ENCODE measurements at regions not wholly inside any gene's neighbourhood (a gene's known extent, or its start where the extent isn't known, plus 50 kb on each side); places are given as distances from the start of the nearest gene placed in this dataset.

DNA sequence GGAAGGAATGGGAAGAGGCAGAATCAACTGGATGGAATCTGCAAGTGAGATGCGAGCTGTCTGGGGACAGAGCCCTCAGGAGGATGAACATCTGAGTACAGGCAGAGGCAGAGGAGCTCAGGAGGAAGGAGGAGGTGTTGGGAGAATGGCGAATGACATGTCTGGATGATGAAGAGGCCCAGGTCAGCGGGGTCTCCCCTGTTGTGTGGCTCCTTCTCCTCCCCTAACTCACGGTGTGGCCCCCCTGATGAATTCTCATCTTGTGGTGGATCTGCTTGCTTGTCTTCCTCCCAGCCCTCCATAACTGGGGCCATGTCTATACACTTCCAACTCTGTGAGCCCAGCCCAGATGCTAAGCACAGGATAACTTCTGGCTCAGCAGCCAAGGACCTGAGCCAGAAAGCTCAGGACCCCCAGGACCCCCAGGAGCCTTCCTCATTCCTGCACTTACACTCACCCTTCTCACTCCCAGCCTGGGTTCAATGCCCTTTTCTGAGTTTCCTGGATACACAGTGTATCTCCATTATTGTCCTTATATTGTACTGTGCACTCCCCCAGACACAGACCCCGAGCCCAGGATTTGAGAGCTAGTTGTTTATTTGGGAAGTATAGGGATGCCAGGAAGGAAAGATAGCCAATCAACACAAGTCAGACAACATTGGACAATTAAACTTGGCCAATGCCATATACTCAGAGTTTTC is 678.6 kb upstream of the HS6ST1 start:
- Histone ChIP-seq H3K27ac (ENCODE audit: low read depth) (no peak overlapping the region), H3K4me3 (ENCODE audit: low read depth, low read length) (no peak overlapping the region), H3K36me3 (ENCODE audit: insufficient read depth) (no peaks in the 10 kb centered on the region), H3K4me1 (ENCODE audit: insufficient read depth) (no peaks in the 10 kb centered on the region)
- 75% methylated on average over 5 of the region's 5 CpGs for WGBS
- DNase-seq (ENCODE audit: extremely low spot score) = no peak

DNA sequence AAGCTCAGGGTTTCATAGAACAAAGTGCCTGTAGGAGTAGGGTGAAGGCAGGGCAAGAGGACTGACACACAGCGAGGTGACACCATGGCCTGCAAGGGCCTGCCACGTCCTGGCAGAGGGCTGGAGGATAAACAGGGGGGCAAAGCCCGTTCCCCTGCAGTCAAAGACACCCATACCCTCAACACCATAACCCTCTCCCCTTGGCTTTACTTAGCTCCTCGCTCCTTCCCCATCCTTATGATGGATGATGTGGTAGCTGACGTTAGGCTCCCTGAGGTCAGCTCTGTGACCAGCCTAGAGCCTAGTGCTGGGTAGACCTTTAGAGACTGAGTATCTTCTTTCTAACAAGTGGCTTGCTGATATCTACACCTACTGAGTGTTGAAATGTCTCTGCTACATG is 683.3 kb upstream of the HS6ST1 start:
- no peak for DNase-seq (ENCODE audit: extremely low spot score)
- Histone ChIP-seq H3K4me1 (ENCODE audit: insufficient read depth) (no peaks in the 10 kb centered on the region), H3K36me3 (ENCODE audit: insufficient read depth) (no peaks in the 10 kb centered on the region), H3K4me3 (ENCODE audit: low read depth, low read length) (no peak overlapping the region), H3K27ac (ENCODE audit: low read depth) (no peak overlapping the region)
- WGBS = 86% methylated on average over 5 of the region's 5 CpGs

DNA sequence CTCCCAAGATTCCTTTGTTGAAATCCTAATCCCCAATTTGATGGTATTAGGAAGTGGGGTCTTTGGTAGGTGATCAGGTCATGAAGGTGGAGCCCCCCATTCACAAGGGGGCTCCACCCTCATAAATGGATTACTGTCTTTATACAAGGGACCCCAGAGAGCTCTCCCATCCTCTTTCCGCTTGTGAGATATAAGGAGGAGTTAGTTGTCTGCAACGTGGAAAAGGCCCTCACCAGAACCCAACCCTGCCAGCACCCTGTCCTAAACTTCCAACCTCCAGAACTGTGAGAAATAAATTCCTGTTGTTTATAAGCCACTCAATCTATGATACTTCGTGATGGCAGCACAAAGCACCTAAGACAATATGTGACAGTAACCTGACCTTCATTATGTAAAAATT is 684.1 kb upstream of the HS6ST1 start:
- Histone ChIP-seq H3K4me1 (ENCODE audit: insufficient read depth) (no peaks in the 10 kb centered on the region), H3K36me3 (ENCODE audit: insufficient read depth) (no peaks in the 10 kb centered on the region), H3K27ac (ENCODE audit: low read depth) (no peak overlapping the region), H3K4me3 (ENCODE audit: low read depth, low read length) (no peak overlapping the region)
- WGBS = 89% methylated on average over 3 of the region's 3 CpGs
- no peak for DNase-seq (ENCODE audit: extremely low spot score)

DNA sequence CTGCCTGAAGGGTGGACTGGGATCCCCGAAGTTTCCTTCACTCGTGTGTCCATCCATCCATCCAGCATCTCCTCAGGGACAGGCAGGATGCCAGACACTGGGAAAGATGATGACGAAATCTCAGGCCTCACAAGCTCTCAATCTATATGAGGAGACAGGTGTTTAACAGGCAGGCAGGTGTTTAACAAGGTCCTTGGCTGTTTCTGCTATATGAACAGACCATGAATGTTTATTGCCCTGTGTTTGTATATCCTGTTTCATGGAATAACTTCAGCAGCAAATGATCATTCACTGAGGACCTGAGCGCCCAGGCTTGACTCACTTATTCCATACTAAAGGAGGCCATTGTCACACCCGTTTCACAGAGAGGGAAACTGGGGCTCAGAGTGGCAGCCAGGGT is 685.8 kb upstream of the HS6ST1 start:
- DNase-seq (ENCODE audit: extremely low spot score) = no peak
- Histone ChIP-seq H3K4me3 (ENCODE audit: low read depth, low read length) (no peak overlapping the region), H3K36me3 (ENCODE audit: insufficient read depth) (no peaks in the 10 kb centered on the region), H3K27ac (ENCODE audit: low read depth) (no peak overlapping the region), H3K4me1 (ENCODE audit: insufficient read depth) (no peaks in the 10 kb centered on the region)
- WGBS = 70% methylated on average over 5 of the region's 5 CpGs

DNA sequence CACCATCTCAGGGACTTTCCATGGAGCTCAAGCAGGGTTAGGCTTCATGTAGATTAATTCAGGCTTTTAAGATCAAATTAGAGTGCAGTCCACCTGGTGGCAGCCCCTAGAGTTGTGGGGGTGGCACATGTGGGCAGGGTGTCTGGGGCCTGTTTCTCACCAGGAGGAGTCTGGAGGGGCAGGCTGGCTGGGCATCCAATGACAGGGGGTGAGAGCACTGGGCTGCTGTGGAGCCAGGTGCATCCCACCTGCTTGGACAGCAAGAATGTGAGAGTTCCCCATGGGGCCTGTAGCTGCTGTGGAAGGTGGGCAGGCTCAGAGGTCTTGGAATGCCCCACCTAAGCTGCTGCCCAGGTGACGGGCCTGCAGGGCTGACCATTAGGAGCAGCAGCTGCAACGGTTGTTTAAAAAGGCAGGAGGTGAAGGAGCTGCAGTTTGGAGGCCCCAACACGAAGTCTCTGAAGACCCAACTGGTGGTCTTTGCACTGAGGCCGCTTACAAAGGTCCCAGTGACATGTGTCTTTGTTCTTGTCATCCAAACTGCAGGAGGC is 686.3 kb upstream of the HS6ST1 start:
- no peak for DNase-seq (ENCODE audit: extremely low spot score)
- WGBS = 84% methylated on average over 4 of the region's 4 CpGs
- Histone ChIP-seq H3K4me3 (ENCODE audit: low read depth, low read length) (no peak overlapping the region), H3K27ac (ENCODE audit: low read depth) (no peak overlapping the region), H3K4me1 (ENCODE audit: insufficient read depth) (no peaks in the 10 kb centered on the region), H3K36me3 (ENCODE audit: insufficient read depth) (no peaks in the 10 kb centered on the region)

DNA sequence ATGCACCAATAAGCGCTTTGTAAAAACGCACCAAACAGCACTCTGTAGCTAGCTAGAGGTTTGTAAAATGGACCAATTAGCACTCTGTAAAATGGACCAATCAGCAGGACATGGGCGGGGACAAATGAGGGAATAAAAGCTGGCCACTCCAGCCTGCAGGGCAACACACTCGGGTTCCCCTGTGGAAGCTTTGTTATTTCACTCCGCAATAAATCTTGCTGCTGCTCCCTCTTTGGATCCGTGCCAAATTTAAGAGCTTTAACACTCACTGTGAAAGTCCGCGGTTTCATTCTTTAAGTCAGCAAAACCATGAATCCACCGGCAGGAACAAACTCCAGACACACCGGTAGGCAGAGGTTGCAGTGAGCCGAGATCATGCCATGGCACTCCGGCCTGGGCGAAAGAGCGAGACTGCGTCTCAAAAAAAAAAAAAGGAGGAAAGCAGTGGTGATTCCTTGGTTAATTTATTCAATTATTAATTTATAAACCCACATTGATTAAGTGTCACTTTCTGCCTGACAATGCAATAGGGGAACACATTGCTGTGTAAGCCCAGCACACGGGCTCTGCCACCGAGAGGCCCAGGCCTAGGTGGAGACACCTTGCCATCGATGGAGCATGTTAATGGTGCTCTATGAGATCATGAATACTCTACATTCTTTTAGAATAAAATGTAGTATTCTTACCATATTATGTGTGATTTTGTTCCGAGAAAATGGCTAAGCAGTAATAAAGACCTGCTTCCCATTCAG is 687.6 kb upstream of the HS6ST1 start:
- Histone ChIP-seq H3K36me3 (ENCODE audit: insufficient read depth) (no peaks in the 10 kb centered on the region), H3K27ac (ENCODE audit: low read depth) (no peak overlapping the region), H3K4me3 (ENCODE audit: low read depth, low read length) (no peak overlapping the region), H3K4me1 (ENCODE audit: insufficient read depth) (no peaks in the 10 kb centered on the region)
- WGBS = 67% methylated on average over 19 of the region's 19 CpGs
- DNase-seq (ENCODE audit: extremely low spot score) = no peak

DNA sequence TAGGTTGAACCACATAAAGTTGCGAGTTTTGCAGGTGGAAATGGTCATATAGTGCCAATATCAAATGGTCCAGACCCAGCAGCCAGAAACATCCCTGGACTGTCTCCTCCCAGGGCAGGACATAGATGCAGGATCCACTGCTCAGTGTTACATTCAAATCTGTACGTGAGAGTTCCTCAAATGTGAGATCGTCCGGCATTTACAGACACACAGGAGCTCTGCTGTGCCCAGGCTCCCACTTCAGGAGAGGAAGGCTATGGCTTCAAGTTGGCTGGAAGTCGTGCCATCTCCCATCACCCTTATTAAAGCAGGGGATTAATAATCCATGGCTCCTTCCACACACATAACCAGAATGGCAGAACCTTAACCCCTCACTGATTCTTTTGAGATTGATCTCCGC is 688.2 kb upstream of the HS6ST1 start:
- DNase-seq (ENCODE audit: extremely low spot score) = no peak
- H3K4me1 ChIP-seq (ENCODE audit: insufficient read depth) = no peaks in the 10 kb centered on the region
- no peak overlapping the region for H3K27ac ChIP-seq (ENCODE audit: low read depth)
- no peaks in the 10 kb centered on the region for H3K36me3 ChIP-seq (ENCODE audit: insufficient read depth)
- H3K4me3 ChIP-seq (ENCODE audit: low read depth, low read length) = no peak overlapping the region
- 92% methylated on average over 6 of the region's 6 CpGs for WGBS

DNA sequence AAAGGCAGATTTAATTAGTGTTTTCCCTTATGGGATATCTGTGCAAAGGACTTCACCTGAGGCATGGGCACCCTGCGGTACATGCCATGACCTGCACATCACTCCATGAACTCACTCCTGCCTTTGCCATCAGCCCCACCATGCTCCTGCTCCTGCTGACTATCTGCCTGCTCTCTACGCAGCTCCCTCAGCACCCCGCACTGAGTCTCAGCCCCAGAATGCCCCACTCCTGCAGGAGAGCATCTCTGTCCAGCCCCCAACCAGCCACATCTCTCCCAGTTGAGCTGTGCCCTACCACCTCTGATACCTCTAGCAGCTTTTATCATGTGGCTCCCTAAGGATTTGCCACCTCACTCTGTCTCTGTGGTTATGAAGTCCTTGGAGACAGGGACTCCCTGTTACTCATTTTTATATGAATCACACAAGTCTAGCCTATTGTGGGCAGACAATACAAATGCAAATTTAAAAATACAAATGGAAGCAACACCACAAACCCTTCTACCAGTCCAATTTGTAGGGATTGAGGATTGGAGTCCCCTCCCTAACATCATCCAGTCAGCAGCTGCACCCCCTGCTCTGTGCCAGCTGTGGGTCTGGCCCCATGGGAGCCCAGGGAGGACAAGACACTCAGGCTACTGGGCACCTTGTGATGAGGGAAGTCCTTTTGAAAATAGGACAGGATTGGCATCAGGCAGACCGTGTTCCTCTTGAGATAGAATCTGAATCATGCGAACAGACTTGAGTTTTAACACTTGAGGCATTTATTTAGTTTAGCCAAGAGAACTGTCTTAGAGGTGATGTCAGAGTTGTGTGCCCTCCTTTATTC is 689.6 kb upstream of the HS6ST1 start:
- H3K4me1 ChIP-seq (ENCODE audit: insufficient read depth) = no peaks in the 10 kb centered on the region
- no peak overlapping the region for H3K27ac ChIP-seq (ENCODE audit: low read depth)
- WGBS = 85% methylated on average over 5 of the region's 5 CpGs
- no peak for DNase-seq (ENCODE audit: extremely low spot score)
- no peaks in the 10 kb centered on the region for H3K36me3 ChIP-seq (ENCODE audit: insufficient read depth)
- no peak overlapping the region for H3K4me3 ChIP-seq (ENCODE audit: low read depth, low read length)

DNA sequence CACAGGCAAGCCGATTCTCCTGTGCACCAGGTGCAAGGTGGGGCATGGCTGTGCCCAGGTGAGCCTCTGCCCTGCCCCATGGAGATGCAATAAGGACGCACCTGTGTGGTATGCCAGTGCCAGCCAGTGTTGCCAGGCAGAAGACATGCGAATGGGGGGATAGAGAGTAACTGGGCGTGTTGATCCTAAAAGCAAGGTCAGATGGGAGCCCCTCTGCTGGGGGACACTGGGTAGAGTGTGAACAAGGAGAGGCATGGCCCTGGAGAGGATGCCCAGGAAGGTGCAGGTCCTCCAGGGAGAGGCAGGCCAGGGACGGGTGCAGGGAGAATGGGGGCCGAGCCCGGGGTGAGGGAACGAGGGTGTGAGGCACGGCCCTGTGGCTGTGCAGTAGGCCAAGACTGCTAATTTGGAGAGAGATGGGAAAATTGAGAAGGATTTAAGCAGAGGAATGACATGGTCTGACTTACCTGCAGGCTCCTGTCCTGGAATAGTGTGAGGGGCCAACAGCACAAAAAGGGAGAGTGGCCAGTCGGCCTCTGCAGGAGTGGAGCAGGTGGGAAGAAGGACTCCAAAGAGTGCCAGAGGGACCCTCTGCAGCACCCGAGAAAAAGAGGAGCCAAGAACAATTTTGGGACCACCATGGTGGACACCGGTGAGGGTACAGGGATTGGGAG is 690.4 kb upstream of the HS6ST1 start:
- 88% methylated on average over 12 of the region's 12 CpGs for WGBS
- Histone ChIP-seq H3K27ac (ENCODE audit: low read depth) (no peak overlapping the region), H3K4me3 (ENCODE audit: low read depth, low read length) (no peak overlapping the region), H3K4me1 (ENCODE audit: insufficient read depth) (no peaks in the 10 kb centered on the region), H3K36me3 (ENCODE audit: insufficient read depth) (no peaks in the 10 kb centered on the region)
- DNase-seq (ENCODE audit: extremely low spot score) = no peak

DNA sequence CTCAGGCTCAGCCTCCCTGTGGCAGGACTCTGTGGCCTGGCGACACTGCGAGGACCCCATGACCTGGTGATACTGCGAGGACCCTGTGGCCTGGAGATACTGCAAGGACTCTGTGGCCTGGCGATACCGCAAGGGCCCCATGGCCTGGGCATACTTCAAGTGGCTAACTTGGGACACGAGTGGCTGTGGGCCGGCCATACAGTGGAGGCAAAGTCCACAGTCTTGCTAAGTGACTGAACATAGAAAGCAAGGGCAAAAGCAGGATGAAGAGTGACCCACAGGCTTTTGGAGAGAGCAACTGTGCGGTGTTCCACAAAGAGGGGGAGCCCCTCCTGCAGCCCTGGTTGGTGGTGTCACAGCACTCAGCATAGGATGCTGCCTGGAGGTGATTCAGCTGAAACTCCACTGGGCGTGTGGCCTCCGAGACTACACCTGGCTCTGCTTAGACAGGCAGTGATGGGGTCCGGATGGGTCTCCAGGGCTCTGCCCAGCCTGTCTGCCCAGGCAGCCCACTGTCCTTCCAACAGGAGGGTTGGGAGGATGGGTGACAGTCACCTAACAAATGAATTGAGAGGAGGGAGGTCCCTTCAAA is 691.0 kb upstream of the HS6ST1 start:
- Histone ChIP-seq H3K27ac (ENCODE audit: low read depth) (no peak overlapping the region), H3K36me3 (ENCODE audit: insufficient read depth) (no peaks in the 10 kb centered on the region), H3K4me1 (ENCODE audit: insufficient read depth) (no peaks in the 10 kb centered on the region), H3K4me3 (ENCODE audit: low read depth, low read length) (no peak overlapping the region)
- DNase-seq (ENCODE audit: extremely low spot score) = no peak
- WGBS = 90% methylated on average over 11 of the region's 11 CpGs

DNA sequence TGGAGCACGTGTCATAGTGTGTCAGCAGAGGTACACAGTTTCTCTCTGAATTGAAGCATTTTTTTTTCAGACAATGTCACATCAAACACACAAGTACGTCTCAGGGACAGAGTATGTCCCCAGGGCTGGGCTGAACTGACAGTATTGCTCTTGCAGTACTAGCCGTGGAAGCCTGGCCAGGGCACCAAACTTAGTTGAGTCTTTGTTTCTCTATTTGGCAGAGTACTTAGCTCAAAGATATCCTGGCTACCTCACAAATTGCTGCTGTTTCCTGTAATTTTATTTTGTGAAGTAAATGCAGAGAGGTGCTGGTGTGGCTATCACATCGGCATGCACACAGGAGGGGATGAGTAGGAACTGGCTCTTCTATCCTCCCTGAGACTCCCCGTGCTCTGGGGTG is 691.6 kb upstream of the HS6ST1 start:
- no peak overlapping the region for H3K27ac ChIP-seq (ENCODE audit: low read depth)
- no peaks in the 10 kb centered on the region for H3K36me3 ChIP-seq (ENCODE audit: insufficient read depth)
- no peak overlapping the region for H3K4me3 ChIP-seq (ENCODE audit: low read depth, low read length)
- 80% methylated on average over 5 of the region's 5 CpGs for WGBS
- no peaks in the 10 kb centered on the region for H3K4me1 ChIP-seq (ENCODE audit: insufficient read depth)
- no peak for DNase-seq (ENCODE audit: extremely low spot score)

DNA sequence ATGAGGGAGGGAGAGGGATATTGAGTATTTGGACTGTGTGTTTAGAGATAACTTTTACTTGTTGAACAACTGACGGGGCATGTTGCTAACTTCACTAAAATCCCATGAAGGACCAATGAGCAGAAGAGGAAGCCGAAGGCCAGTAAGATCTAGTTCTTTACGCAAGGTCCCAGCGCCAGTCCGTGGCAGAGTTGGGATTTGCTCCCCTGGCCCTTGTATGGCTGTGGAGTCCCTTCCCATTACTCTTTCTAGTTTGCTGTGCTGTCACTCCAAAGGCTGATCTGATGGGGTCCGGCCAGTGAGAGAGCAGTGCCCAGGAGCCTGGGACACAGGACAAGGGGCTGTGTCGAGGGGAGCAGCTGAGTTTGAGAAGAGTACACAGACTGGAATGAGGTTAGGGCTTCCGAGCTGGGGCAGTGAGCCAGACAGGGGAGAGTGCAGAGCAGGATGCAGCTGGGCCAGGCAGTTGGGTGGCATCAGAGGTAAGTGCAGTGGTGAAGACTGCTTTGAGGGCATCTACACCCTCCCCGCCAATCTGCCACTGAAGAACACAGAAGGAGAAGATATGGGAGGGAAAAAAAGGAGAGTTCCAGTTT is 692.9 kb upstream of the HS6ST1 start:
- 72% methylated on average over 9 of the region's 9 CpGs for WGBS
- Histone ChIP-seq H3K36me3 (ENCODE audit: insufficient read depth) (no peaks in the 10 kb centered on the region), H3K4me1 (ENCODE audit: insufficient read depth) (no peaks in the 10 kb centered on the region), H3K4me3 (ENCODE audit: low read depth, low read length) (no peak overlapping the region), H3K27ac (ENCODE audit: low read depth) (no peak overlapping the region)
- DNase-seq (ENCODE audit: extremely low spot score) = no peak

DNA sequence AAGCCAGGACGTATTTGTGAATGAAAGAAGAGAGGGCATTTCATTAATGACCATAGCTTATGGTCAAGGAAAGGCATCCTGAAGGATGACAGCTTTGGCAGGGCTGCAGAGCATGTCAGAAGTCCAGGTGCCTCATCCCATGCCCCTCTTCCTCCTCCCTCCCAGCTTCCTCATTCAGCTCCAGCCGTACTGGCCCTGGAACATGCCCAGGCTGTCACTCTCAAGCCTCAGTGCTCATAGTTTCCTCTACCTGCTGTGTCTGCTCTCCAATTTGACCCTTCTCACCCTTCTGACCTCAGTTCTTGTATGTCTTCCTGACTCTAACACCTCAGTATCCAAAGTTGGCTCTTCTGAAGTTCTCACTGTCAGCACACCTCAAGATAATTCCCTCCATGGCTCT is 695.8 kb upstream of the HS6ST1 start:
- no peak overlapping the region for H3K4me3 ChIP-seq (ENCODE audit: low read depth, low read length)
- H3K4me1 ChIP-seq (ENCODE audit: insufficient read depth) = no peaks in the 10 kb centered on the region
- WGBS = 72% methylated on average over 2 of the region's 2 CpGs
- DNase-seq (ENCODE audit: extremely low spot score) = no peak
- H3K27ac ChIP-seq (ENCODE audit: low read depth) = no peak overlapping the region
- no peaks in the 10 kb centered on the region for H3K36me3 ChIP-seq (ENCODE audit: insufficient read depth)

Measured in urinary bladder (tissue), 3 donors.